GM12875 (cell line): ENCODE measurements at regions not wholly inside any gene's neighbourhood (a gene's known extent, or its start where the extent isn't known, plus 50 kb on each side); places are given as distances from the start of the nearest gene placed in this dataset.
"Not testable (repeated sequence)": the region's sequence is repeated elsewhere in the genome, so short reads cannot be mapped to it uniquely, and the experiment has no call there.

Experiments
- H3K4me3 ChIP-seq: one replicate; pipeline ENCODE4 v1.5.1; 2011; ENCODE audit warnings: low read depth, low read length, control low read depth
- TF ChIP-seq, protein P1 (sequence below): IDR thresholded peaks from 2 replicates; pipeline ENCODE4 v1.5.1; 2011; ENCODE audit warnings: low read depth, mild to moderate bottlenecking, control low read depth, inconsistent platforms, low read length, moderate library complexity, borderline replicate concordance; ENCODE audit not compliant: insufficient read depth

DNA sequence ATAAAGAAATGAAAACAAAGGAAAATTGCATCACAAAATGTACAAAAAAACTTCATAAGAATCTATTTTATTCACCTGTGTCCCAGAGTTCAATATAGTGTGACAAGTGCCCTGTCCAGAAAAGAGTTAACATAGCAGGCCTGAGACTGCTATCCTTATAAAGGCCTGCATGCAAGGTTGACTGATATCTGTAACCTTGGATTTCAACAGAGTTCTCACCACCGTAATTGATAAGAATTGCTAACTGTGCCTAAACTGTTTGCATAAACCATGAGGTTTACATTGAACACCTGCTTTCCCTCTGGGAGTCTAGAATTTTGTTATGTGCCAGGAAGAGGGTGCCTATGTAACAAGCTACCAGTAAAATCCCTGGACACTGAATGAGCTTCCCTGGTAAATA lies 461.7 kb upstream of the DPH6 start:
- H3K4me3 ChIP-seq, result no peak overlapping the region
- TF ChIP-seq, protein P1, sequence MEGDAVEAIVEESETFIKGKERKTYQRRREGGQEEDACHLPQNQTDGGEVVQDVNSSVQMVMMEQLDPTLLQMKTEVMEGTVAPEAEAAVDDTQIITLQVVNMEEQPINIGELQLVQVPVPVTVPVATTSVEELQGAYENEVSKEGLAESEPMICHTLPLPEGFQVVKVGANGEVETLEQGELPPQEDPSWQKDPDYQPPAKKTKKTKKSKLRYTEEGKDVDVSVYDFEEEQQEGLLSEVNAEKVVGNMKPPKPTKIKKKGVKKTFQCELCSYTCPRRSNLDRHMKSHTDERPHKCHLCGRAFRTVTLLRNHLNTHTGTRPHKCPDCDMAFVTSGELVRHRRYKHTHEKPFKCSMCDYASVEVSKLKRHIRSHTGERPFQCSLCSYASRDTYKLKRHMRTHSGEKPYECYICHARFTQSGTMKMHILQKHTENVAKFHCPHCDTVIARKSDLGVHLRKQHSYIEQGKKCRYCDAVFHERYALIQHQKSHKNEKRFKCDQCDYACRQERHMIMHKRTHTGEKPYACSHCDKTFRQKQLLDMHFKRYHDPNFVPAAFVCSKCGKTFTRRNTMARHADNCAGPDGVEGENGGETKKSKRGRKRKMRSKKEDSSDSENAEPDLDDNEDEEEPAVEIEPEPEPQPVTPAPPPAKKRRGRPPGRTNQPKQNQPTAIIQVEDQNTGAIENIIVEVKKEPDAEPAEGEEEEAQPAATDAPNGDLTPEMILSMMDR, result no peak

DNA sequence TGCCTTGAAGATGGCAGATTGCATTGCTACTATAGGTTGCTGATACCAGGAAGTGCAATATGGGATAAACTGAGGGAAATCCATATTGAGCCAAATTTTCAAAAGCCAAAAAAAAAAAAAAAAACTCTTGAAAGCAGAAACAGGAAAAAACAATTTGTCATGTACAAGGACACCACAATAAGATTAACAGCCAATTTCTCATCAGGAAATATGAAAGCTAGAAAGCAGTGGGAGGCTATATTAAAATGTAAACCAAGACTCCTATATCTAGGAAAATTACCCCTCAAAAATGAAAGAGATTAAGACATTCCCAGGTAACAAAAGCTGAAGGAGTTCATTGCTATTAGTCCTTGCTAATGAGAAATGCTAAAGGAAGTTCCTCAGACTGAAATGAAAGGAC lies 462.8 kb upstream of the DPH6 start:
- TF ChIP-seq, protein P1, result no peak
- no peak overlapping the region for H3K4me3 ChIP-seq

DNA sequence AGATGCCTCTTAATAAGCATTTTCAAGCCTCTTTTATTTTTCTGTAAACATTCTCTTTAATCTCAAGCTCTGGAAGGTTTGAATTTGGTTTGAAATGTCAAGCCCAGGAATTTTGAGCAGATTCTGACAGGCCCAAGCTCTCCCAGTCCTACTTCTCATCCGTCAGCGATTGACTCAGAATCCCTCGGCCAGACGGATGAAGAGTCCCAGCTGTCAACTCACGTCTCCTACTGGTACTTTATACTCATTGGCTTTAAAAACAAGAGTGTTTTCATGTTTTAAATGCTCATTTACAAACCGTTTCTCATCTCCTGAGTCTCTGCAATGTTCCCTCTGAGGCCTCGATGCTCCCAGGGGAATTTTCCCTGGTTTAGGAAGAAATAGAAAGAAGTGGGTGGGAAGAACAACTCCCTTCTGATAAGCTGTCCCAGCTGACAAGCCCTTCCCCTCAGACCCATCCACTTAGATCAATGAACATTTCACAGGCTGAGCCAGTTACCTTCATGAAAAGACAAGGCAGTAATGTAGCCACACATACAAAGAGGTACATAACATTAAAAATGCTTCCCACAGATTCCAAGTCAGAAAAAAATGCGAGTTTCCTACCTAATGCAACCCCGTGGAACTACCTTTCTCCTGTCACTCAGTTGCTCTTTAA lies 478.2 kb upstream of the DPH6 start:
- H3K4me3 ChIP-seq, result no peak overlapping the region
- TF ChIP-seq, protein P1, result no peak

DNA sequence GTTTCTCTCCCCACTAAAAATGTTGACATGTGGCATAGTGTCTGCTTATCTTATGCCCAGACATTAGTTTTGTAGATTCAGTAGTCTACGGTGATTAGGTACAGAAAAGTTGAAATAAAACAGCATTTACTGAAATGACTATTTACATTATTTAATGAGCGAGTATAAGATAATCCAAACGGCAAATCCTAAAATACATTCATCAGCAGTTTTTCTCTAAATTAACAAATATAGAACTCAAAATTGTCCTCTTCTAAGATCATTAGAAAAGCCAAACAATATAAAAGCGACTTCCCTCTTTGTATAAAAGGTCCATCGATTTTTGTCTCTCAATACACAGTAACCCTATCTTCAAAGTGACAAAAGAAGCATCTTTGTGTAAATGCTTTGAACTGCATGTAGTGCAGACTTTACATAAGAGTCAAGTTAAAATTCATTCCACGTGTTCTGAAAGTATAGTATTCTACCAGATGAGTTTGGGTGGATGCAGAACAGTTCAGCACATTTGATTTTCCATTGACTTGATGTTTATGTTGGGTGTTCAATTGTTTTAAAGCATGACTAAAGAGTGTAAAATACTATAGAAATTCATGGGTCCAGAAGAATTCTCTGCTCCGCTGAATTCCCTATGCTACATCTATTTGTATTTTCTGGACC lies 480.8 kb upstream of the DPH6 start:
- H3K4me3 ChIP-seq, result no peak overlapping the region
- TF ChIP-seq, protein P1, result no peak

DNA sequence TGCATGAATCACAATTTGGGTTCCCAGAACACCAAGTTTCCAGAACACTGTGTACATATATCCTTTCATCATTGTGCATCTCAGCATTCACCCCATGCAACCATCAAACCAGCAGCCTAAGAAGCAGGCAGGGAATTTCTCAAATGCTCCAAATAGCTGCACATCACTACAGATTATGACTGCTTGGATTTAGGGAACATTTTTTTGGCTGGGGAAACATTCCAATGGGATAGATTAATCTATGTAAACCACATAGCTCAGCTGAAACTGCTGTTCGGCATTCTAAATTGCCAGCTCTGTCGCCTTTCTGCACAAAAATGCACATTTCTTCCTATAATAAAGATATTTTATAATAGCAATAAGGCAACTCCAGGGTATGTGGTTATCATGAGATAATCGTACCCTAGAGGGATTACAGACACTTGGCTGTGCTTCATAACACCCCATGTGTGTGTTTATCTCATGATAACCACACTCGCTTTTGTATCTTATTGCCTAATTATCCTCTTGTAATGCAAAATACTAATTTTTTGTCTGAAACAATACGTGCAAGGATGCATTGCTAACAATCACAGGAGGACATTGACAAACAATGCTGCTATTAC lies 483.7 kb upstream of the DPH6 start:
- no peak overlapping the region for H3K4me3 ChIP-seq
- TF ChIP-seq, protein P1, result no peak

DNA sequence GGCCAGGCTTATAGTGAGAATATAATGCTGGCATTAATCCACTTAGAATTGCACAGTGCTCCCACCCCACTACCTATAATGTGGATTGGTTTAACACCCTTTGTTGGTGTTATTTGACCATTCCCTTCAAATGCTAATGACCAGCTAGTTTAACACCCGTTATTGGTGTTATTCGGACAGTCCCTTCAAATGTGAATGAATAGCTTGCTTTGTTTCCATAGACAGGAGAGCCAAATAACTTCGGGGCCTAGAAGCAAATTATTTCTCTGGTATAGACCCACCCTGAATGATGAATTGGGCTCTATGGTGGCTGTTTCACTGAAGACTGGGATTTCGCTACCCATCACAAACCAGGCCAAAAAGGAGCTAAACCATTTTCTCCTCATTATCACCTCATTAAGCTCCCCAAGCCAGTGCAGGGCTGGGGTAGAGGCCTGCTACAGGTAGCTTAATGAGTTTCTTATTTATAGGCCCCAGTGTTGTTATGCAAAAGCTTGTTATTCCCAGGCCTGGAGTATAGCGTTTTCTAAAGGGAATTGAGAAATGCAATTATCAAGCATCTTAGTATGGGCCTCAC lies 494.1 kb upstream of the DPH6 start:
- H3K4me3 ChIP-seq, result no peak overlapping the region
- TF ChIP-seq, protein P1, result no peak

DNA sequence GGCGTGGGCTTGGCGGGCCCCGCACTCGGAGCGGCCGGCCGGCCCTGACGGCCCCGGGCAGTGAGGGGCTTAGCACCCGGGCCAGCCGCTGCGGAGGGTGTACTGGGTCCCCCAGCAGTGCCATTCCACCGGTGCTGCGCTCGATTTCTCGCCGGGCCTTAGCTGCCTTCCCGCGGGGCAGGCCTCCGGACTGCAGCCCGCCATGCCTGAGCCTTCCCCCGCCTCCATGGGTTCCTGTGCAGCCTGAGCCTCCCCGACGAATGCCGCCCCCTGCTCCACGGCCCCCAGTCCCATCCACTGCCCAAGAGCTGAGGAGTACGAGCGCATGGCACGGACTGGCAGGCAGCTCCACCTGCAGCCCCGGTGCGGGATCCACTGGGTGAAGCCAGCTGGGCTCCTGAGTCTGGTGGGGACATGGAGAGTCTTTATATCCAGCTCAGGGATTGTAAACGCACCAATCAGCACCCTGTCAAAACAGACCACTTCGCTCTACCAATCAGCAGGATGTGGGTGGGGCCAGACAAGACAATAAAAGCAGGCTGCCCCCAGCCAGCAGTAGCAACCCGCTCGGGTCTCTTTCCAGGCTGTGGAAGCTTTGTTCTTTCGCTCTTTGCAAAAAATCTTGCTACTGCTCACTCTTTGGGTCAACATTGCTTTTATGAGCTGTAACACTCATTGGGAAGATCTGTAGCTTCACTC lies 501.2 kb upstream of the DPH6 start:
- H3K4me3 ChIP-seq, result not testable (repeated sequence)
